NCI-H128 (cell line): ENCODE measurements at regions not wholly inside any gene's neighbourhood (a gene's known extent, or its start where the extent isn't known, plus 50 kb on each side); places are given as distances from the start of the nearest gene placed in this dataset.

Experiments
- DNase-seq: peaks from one replicate; lab custom pipeline; 2025; ENCODE audit not compliant: unreplicated experiment; lab: John Stamatoyannopoulos, UW

GRCh38 chr21:43333298-43334062 lies 93.5 kb downstream of the SIK1 start:
- DNase-seq = no peak

- no peak for DNase-seq
These were observed 94.1 kb downstream of the SIK1 start for GRCh38 chr21:43332861-43333297.

- no peak for DNase-seq
These were observed 94.7 kb downstream of the SIK1 start for GRCh38 chr21:43331962-43332828.

- no peak for DNase-seq
These were observed 95.6 kb downstream of the SIK1 start for GRCh38 chr21:43331111-43331961.

- no peak for DNase-seq
These were observed 96.5 kb downstream of the SIK1 start for GRCh38 chr21:43330306-43330881.

- DNase-seq = no peak
These were observed 97.1 kb downstream of the SIK1 start for GRCh38 chr21:43329711-43330269.

- no peak for DNase-seq
These were observed 97.8 kb downstream of the SIK1 start for GRCh38 chr21:43328958-43329691.

GRCh38 chr21:43328185-43328957 lies 98.6 kb downstream of the SIK1 start:
- no peak for DNase-seq

- no peak for DNase-seq
These were observed 100.8 kb downstream of the SIK1 start for GRCh38 chr21:43325968-43326715.

GRCh38 chr21:43325036-43325435 lies 101.9 kb downstream of the SIK1 start:
- no peak for DNase-seq

GRCh38 chr21:43324596-43324995 lies 102.3 kb downstream of the SIK1 start:
- no peak for DNase-seq

- DNase-seq = no peak
These were observed 103.5 kb downstream of the SIK1 start for GRCh38 chr21:43323244-43324005.

- DNase-seq = no peak
These were observed 104.1 kb downstream of the SIK1 start for GRCh38 chr21:43322805-43323204.

- DNase-seq = no peak
These were observed 104.6 kb downstream of the SIK1 start for GRCh38 chr21:43322311-43322710.

GRCh38 chr21:43321611-43322010 lies 105.3 kb downstream of the SIK1 start:
- DNase-seq = no peak

GRCh38 chr21:43321111-43321510 lies 105.8 kb downstream of the SIK1 start:
- DNase-seq = no peak

GRCh38 chr21:43320526-43320925 lies 106.4 kb downstream of the SIK1 start:
- DNase-seq = no peak
